DOHH2 (cell line): ENCODE measurements at regions not wholly inside any gene's neighbourhood (a gene's known extent, or its start where the extent isn't known, plus 50 kb on each side); places are given as distances from the start of the nearest gene placed in this dataset.

Experiments
- EZH2phosphoT487 ChIP-seq: fragments of 200-600 bp; sonication (generic); IDR thresholded peaks from 2 replicates; pipeline ENCODE4 v1.6.1; 2017; ENCODE audit warnings: borderline replicate concordance, mild to moderate bottlenecking, antibody characterized with exemption, low read length, moderate library complexity, mixed read lengths
- TF ChIP-seq, protein P1 (sequence below): fragments of 200-600 bp; sonication (generic); IDR thresholded peaks from one replicate; pipeline ENCODE4 v1.5.1; 2014; ENCODE audit warnings: antibody characterized with exemption, mild to moderate bottlenecking, low read depth, low read length; ENCODE audit not compliant: poor library complexity, severe bottlenecking

- TF ChIP-seq, protein P1, sequence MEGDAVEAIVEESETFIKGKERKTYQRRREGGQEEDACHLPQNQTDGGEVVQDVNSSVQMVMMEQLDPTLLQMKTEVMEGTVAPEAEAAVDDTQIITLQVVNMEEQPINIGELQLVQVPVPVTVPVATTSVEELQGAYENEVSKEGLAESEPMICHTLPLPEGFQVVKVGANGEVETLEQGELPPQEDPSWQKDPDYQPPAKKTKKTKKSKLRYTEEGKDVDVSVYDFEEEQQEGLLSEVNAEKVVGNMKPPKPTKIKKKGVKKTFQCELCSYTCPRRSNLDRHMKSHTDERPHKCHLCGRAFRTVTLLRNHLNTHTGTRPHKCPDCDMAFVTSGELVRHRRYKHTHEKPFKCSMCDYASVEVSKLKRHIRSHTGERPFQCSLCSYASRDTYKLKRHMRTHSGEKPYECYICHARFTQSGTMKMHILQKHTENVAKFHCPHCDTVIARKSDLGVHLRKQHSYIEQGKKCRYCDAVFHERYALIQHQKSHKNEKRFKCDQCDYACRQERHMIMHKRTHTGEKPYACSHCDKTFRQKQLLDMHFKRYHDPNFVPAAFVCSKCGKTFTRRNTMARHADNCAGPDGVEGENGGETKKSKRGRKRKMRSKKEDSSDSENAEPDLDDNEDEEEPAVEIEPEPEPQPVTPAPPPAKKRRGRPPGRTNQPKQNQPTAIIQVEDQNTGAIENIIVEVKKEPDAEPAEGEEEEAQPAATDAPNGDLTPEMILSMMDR = no peak
- no peak for TF ChIP-seq EZH2phosphoT487
Observed at GRCh38 chr12:84554199-84554723, 358.3 kb downstream of the SLC6A15 start.
